Stimulated activated CD4-positive, alpha-beta T cell treated with anti-CD3 and anti-CD28 coated beads, Interleukin-12 subunit alpha, Interleukin-12 subunit beta, amount 100 ng/mL, for 48 hours (primary cell): ENCODE measurements at regions not wholly inside any gene's neighbourhood (a gene's known extent, or its start where the extent isn't known, plus 50 kb on each side); places are given as distances from the start of the nearest gene placed in this dataset.

Experiments used
- DNase-seq, 3 donors: peaks; one replicate each; pipeline ENCODE4 v3.0.0-alpha.2; 2020; ENCODE audit warnings: low read depth in 2 of 3, low spot score in 1 of 3

- no peak for DNase-seq
Observed at GRCh38 chr10:117427356-117427755, 52.1 kb upstream of the PDZD8 start.

- no peak for DNase-seq
Observed at GRCh38 chr10:117425974-117426566, 50.8 kb upstream of the PDZD8 start.

GRCh38 chr10:117424883-117425649 is 49.8 kb upstream of the PDZD8 start:
- DNase-seq: no peak
